HepG2 (cell line): ENCODE measurements at regions not wholly inside any gene's neighbourhood (a gene's known extent, or its start where the extent isn't known, plus 50 kb on each side); places are given as distances from the start of the nearest gene placed in this dataset.

ENCODE experiments used
- ATAC-seq: fragments of 200-7000 bp; cut with Tn5 transposase; 3 replicates; pipeline ENCODE4 v1.9.1; 2020; ENCODE audit warnings: mild to moderate bottlenecking, moderate library complexity
- BruUV-seq: library from RNA; stranded (reverse); fragments of 400-500 nt; replicated peaks from 2 replicates; lab custom pipeline; 2021; lab: Mats Ljungman, UMichigan
- CTCF ChIA-PET: fragments of 300-600 bp; formaldehyde crosslinking; extraction: SDS; loops from one replicate; lab custom pipeline; 2021; ENCODE audit warnings: low total read pairs, inconsistent platforms, low intra/inter-chr PET ratio; lab: Yijun Ruan, JAX
- POLR2A ChIA-PET: fragments of 350-600 bp; sonication (Branson Sonifier 250); formaldehyde crosslinking; loops from one replicate; lab custom pipeline; 2020; ENCODE audit warnings: antibody characterized with exemption, inconsistent platforms; lab: Yijun Ruan, JAX
- DNase-seq: peaks from one replicate; pipeline ENCODE4 v3.0.0-alpha.2; 2015; ENCODE audit warnings: low spot score
- FAIRE-seq: peaks from 3 replicates; lab custom pipeline; 2011; peaks lifted over from hg19 to GRCh38; lab: Jason Lieb, UNC
- H2AFZ ChIP-seq: one replicate; pipeline ENCODE4 v1.6.1; 2011; ENCODE audit warnings: low read length, inconsistent platforms
- H3K27ac ChIP-seq: fragments of 300-600 bp; 3 replicates; pipeline ENCODE4 v1.8.0; 2011; ENCODE audit warnings: mixed run types, mild to moderate bottlenecking, mixed read lengths, low read length, inconsistent platforms; ENCODE audit not compliant: insufficient read depth; ENCODE audit errors: extremely low read length
- H3K27me3 ChIP-seq, 2 experiments: fragments of 200-600 bp in 1 of 2; 2 replicates in 1 of 2; 3 replicates in 1 of 2; pipeline versions ENCODE4 v1.6.0 to v1.8.0; 2011; ENCODE audit warnings: low read length in 2 of 2, mild to moderate bottlenecking in 2 of 2, moderate library complexity in 2 of 2, inconsistent platforms in 1 of 2; ENCODE audit not compliant: insufficient read depth in 2 of 2, control insufficient read depth in 1 of 2
- H3K36me3 ChIP-seq, 2 experiments: fragments of 200-600 bp in 1 of 2; replicated peaks in 1 of 2; 2 replicates in 1 of 2; 3 replicates in 1 of 2; pipeline versions ENCODE4 v1.5.1 to v1.8.0; 2011; ENCODE audit warnings: low read length in 2 of 2, inconsistent platforms in 1 of 2; ENCODE audit not compliant: insufficient read depth in 2 of 2, control insufficient read depth in 1 of 2
- H3K4me1 ChIP-seq: 2 replicates; pipeline ENCODE4 v1.5.1; 2012; ENCODE audit warnings: low read length, inconsistent platforms; ENCODE audit not compliant: insufficient read depth
- H3K4me2 ChIP-seq: 2 replicates; pipeline ENCODE4 v1.6.0; 2011; ENCODE audit warnings: low read depth, low read length, inconsistent platforms
- H3K4me3 ChIP-seq, 3 experiments: fragments of 200-600 bp in 1 of 3; sonication (generic), shearing (Covaris generic) in 1 of 3; replicated peaks in 1 of 3; 2 replicates each; pipeline ENCODE4 v1.5.1; 2011 to 2016; ENCODE audit warnings: low read length in 3 of 3, inconsistent platforms in 2 of 3, low read depth in 2 of 3, mild to moderate bottlenecking in 2 of 3, control low read depth in 1 of 3, mixed read lengths in 1 of 3; ENCODE audit not compliant: insufficient read depth in 1 of 3
- H3K79me2 ChIP-seq: one replicate; pipeline ENCODE4 v1.6.1; 2011; ENCODE audit warnings: low read length, inconsistent platforms; ENCODE audit not compliant: insufficient read depth
- H3K9ac ChIP-seq: 2 replicates; pipeline ENCODE4 v1.6.0; 2011; ENCODE audit warnings: mild to moderate bottlenecking, low read depth, low read length, inconsistent platforms; ENCODE audit not compliant: insufficient read depth
- H3K9me3 ChIP-seq: 2 replicates; pipeline ENCODE4 v1.5.1; 2012; ENCODE audit warnings: mild to moderate bottlenecking, low read length
- H4K20me1 ChIP-seq: 2 replicates; pipeline ENCODE4 v1.6.0; 2011; ENCODE audit warnings: inconsistent platforms, mild to moderate bottlenecking, low read length, moderate library complexity; ENCODE audit not compliant: insufficient read depth
- FOSL2 ChIP-seq: sonication (generic); formaldehyde crosslinking; IDR thresholded peaks from 2 replicates; pipeline ENCODE4 v1.4.0; 2020; ENCODE audit warnings: missing genetic modification reagents
- HNF4A ChIP-seq: sonication (generic); formaldehyde crosslinking; IDR thresholded peaks from 2 replicates; pipeline ENCODE4 v1.4.0; 2020; ENCODE audit warnings: missing genetic modification reagents
- HNRNPLL ChIP-seq: fragments of 200-400 bp; formaldehyde crosslinking; IDR thresholded peaks from 2 replicates; pipeline ENCODE4 v1.6.1; 2017; ENCODE audit warnings: mild to moderate bottlenecking, low read depth, low read length; ENCODE audit not compliant: poor library complexity, severe bottlenecking
- HOXA3 ChIP-seq: sonication (generic); formaldehyde crosslinking; IDR thresholded peaks from 2 replicates; pipeline ENCODE4 v1.5.0; 2020; ENCODE audit warnings: missing genetic modification reagents
- IKZF4 ChIP-seq: sonication (generic); formaldehyde crosslinking; IDR thresholded peaks from 2 replicates; pipeline ENCODE4 v1.5.1; 2020; ENCODE audit warnings: borderline replicate concordance, mild to moderate bottlenecking, low read depth, missing genetic modification reagents; ENCODE audit errors: not compliant biosample characterization
- KDM6A ChIP-seq: IDR thresholded peaks from 2 replicates; pipeline ENCODE4 v1.6.1; 2016; ENCODE audit warnings: low read depth
- NR3C1 ChIP-seq: sonication (generic); formaldehyde crosslinking; IDR thresholded peaks from 2 replicates; pipeline ENCODE4 v1.4.0; 2020; ENCODE audit warnings: missing genetic modification reagents
- PAX8 ChIP-seq: sonication (generic); formaldehyde crosslinking; IDR thresholded peaks from 2 replicates; pipeline ENCODE4 v1.8.0; 2022; ENCODE audit warnings: mild to moderate bottlenecking, missing genetic modification reagents, borderline replicate concordance
- SRSF4 ChIP-seq: fragments of 200-400 bp; formaldehyde crosslinking; IDR thresholded peaks from one replicate; pipeline ENCODE4 v1.6.1; 2018; ENCODE audit warnings: mild to moderate bottlenecking, low read depth, low read length, moderate library complexity; ENCODE audit not compliant: poor library complexity, severe bottlenecking
- ZBTB10 ChIP-seq: sonication (generic); formaldehyde crosslinking; IDR thresholded peaks from 2 replicates; pipeline ENCODE4 v1.4.0; 2020; ENCODE audit warnings: missing genetic modification reagents, borderline replicate concordance
- ZNF510 ChIP-seq: sonication (generic); formaldehyde crosslinking; IDR thresholded peaks from 2 replicates; pipeline ENCODE4 v1.4.0; 2020; ENCODE audit warnings: low read depth, mild to moderate bottlenecking, missing genetic modification reagents
- ZNF563 ChIP-seq: sonication (generic); formaldehyde crosslinking; IDR thresholded peaks from 2 replicates; pipeline ENCODE4 v1.8.0; 2022; ENCODE audit warnings: mild to moderate bottlenecking, moderate library complexity, missing genetic modification reagents
- ZSCAN30 ChIP-seq: sonication (generic); formaldehyde crosslinking; IDR thresholded peaks from 2 replicates; pipeline ENCODE4 v1.5.0; 2020; ENCODE audit warnings: mild to moderate bottlenecking, missing genetic modification reagents
- WGBS: methylation state at CpG from one replicate; pipeline ENCODE4 v1.1.6; 2017; ENCODE audit warnings: low lambda C conversion rate; 5-methylcytosine and 5-hydroxymethylcytosine counted together
- in situ Hi-C: cut with HindIII; loops from 2 replicates; pipeline ENCODE4 v1.10.0; 2017; ENCODE audit warnings: low pct_unique_long_range_greater_than_20kb; ENCODE audit not compliant: extremely low pct_ligation_motif_present
- intact Hi-C: fragments of 100-400 bp; cut with micrococcal nuclease; formaldehyde crosslinking; loops from one replicate; pipeline ENCODE4 v1.10.0; 2022; ENCODE audit not compliant: unreplicated experiment

GRCh38 chr13:73667756-73668155 is 466.4 kb downstream of the KLF12 start:
- intact Hi-C loops (no loop called here), in situ Hi-C loops (no loop called here)
- Histone ChIP-seq H3K9ac (no peak overlapping the region), H4K20me1 (no peaks in the 10 kb centered on the region), H3K27me3 (no peaks in the 10 kb centered on the region; a peak in 1 of 5 replicates), H3K9me3 (no peaks in the 10 kb centered on the region), H3K4me3 (no peak overlapping the region), H3K27ac (no peak overlapping the region), H3K79me2 (no peaks in the 10 kb centered on the region), H3K4me2 (no peak overlapping the region), H3K36me3 (no peaks in the 10 kb centered on the region), H3K4me1 (peaks cover 5% of the 10 kb centered on the region), H2AFZ (no peak overlapping the region)
- ChIA-PET CTCF (no interaction called here), POLR2A (no interaction called here)
- no peak for TF ChIP-seq KDM6A
- TF ChIP-seq PAX8 (CRISPR knock-in tag) = no peak
- no peak for TF ChIP-seq ZNF563 (CRISPR knock-in tag)
- TF ChIP-seq FOSL2 = no peak
- no peak for TF ChIP-seq HNRNPLL
- TF ChIP-seq HNF4A (CRISPR knock-in tag) = no peak
- TF ChIP-seq ZNF510 = no peak
- no peak for TF ChIP-seq SRSF4
- TF ChIP-seq NR3C1 (CRISPR knock-in tag) = no peak
- TF ChIP-seq IKZF4 (CRISPR knock-in tag) = no peak
- no peak for TF ChIP-seq ZBTB10 (CRISPR knock-in tag)
- no peak for TF ChIP-seq HOXA3 (CRISPR knock-in tag)
- TF ChIP-seq ZSCAN30 (CRISPR knock-in tag) = no peak
- 0% methylated on average over 3 of the region's 3 CpGs for WGBS
- no peak for ATAC-seq
- FAIRE-seq = no peak
- no TSS peak for BruUV-seq
- no peak for DNase-seq
